Dendritic cell treated with granulocyte-macrophage colony-stimulating factor and Interleukin-4, amounts not matched to agents 40 ng/mL and 50 ng/mL, for 4 days (primary cell): ENCODE measurements at regions not wholly inside any gene's neighbourhood (a gene's known extent, or its start where the extent isn't known, plus 50 kb on each side); places are given as distances from the start of the nearest gene placed in this dataset.
"Not testable (repeated sequence)": the region's sequence is repeated elsewhere in the genome, so short reads cannot be mapped to it uniquely, and the experiment has no call there.

Experiments
- H3K27ac Mint-ChIP-seq: one replicate; pipeline ENCODE4 v1.8.0; 2022; ENCODE audit warnings: mild to moderate bottlenecking, mixed read lengths
- H3K27me3 Mint-ChIP-seq: one replicate; pipeline ENCODE4 v1.8.0; 2022; ENCODE audit warnings: mild to moderate bottlenecking, mixed read lengths
- H3K36me3 Mint-ChIP-seq: one replicate; pipeline ENCODE4 v1.8.0; 2022; ENCODE audit warnings: low read depth, mixed read lengths
- H3K4me1 Mint-ChIP-seq: one replicate; pipeline ENCODE4 v1.8.0; 2022; ENCODE audit warnings: low read depth, mixed read lengths
- H3K4me3 Mint-ChIP-seq: one replicate; pipeline ENCODE4 v1.8.0; 2022; ENCODE audit warnings: mild to moderate bottlenecking, moderate library complexity, mixed read lengths
- H3K9me3 Mint-ChIP-seq: one replicate; pipeline ENCODE4 v1.8.0; 2022; ENCODE audit warnings: mixed read lengths
- intact Hi-C: fragments of 100-400 bp; cut with micrococcal nuclease; formaldehyde crosslinking; loops from one replicate; pipeline ENCODE4 v1.15.0; 2022

GRCh38 chr7:6989968-6990367, 163.9 kb upstream of the CCZ1B start:
- intact Hi-C loops, H3K27ac Mint-ChIP-seq, H3K9me3 Mint-ChIP-seq, H3K4me1 Mint-ChIP-seq, H3K4me3 Mint-ChIP-seq, H3K36me3 Mint-ChIP-seq, H3K27me3 Mint-ChIP-seq: not testable (repeated sequence)

GRCh38 chr7:6990426-6991152, 164.5 kb upstream of the CCZ1B start:
- not testable (repeated sequence) for H3K4me3 Mint-ChIP-seq

GRCh38 chr7:6991169-6991611, 165.1 kb upstream of the CCZ1B start:
- H3K27me3 Mint-ChIP-seq, H3K4me1 Mint-ChIP-seq, intact Hi-C loops, H3K36me3 Mint-ChIP-seq, H3K27ac Mint-ChIP-seq, H3K9me3 Mint-ChIP-seq, H3K4me3 Mint-ChIP-seq: not testable (repeated sequence)

More at GRCh38 chr7:6990426-6991152, 164.5 kb upstream of the CCZ1B start:
- H3K36me3 Mint-ChIP-seq, H3K27ac Mint-ChIP-seq, H3K9me3 Mint-ChIP-seq, H3K27me3 Mint-ChIP-seq, intact Hi-C loops, H3K4me1 Mint-ChIP-seq: not testable (repeated sequence)

- H3K36me3 Mint-ChIP-seq, H3K27ac Mint-ChIP-seq, H3K27me3 Mint-ChIP-seq, H3K4me1 Mint-ChIP-seq, H3K9me3 Mint-ChIP-seq, H3K4me3 Mint-ChIP-seq, intact Hi-C loops: not testable (repeated sequence)
Measured at GRCh38 chr7:6991686-6992085, 165.6 kb upstream of the CCZ1B start.

- intact Hi-C loops, H3K27ac Mint-ChIP-seq, H3K9me3 Mint-ChIP-seq, H3K36me3 Mint-ChIP-seq, H3K4me3 Mint-ChIP-seq, H3K4me1 Mint-ChIP-seq, H3K27me3 Mint-ChIP-seq: not testable (repeated sequence)
Measured at GRCh38 chr7:6992133-6992532, 166.1 kb upstream of the CCZ1B start.

- H3K4me3 Mint-ChIP-seq, H3K27me3 Mint-ChIP-seq, intact Hi-C loops, H3K4me1 Mint-ChIP-seq, H3K36me3 Mint-ChIP-seq, H3K27ac Mint-ChIP-seq: not testable (repeated sequence)
- H3K9me3 Mint-ChIP-seq, result peaks cover 13% of the 10 kb centered on the region
Measured at GRCh38 chr7:6995026-6995425, 169.0 kb upstream of the CCZ1B start.

- peaks cover 16% of the 10 kb centered on the region for H3K9me3 Mint-ChIP-seq
- intact Hi-C loops, H3K4me3 Mint-ChIP-seq, H3K27ac Mint-ChIP-seq, H3K4me1 Mint-ChIP-seq, H3K27me3 Mint-ChIP-seq, H3K36me3 Mint-ChIP-seq: not testable (repeated sequence)
Measured at GRCh38 chr7:6995493-6996289, 169.6 kb upstream of the CCZ1B start.

- H3K4me3 Mint-ChIP-seq, intact Hi-C loops, H3K4me1 Mint-ChIP-seq, H3K27ac Mint-ChIP-seq, H3K27me3 Mint-ChIP-seq, H3K36me3 Mint-ChIP-seq: not testable (repeated sequence)
- H3K9me3 Mint-ChIP-seq, result peaks cover 16% of the 10 kb centered on the region
Measured at GRCh38 chr7:6999067-6999666, 173.1 kb upstream of the CCZ1B start.

GRCh38 chr7:7002418-7003062, 176.5 kb upstream of the CCZ1B start:
- intact Hi-C loops, result no loop called here
- H3K36me3 Mint-ChIP-seq, result no peaks in the 10 kb centered on the region
- H3K9me3 Mint-ChIP-seq, result peaks cover 16% of the 10 kb centered on the region
- no peaks in the 10 kb centered on the region for H3K4me1 Mint-ChIP-seq
- no peak overlapping the region for H3K27ac Mint-ChIP-seq
- H3K27me3 Mint-ChIP-seq, result peaks cover 6% of the 10 kb centered on the region
- H3K4me3 Mint-ChIP-seq, result no peak overlapping the region

- intact Hi-C loops, result no loop called here
- H3K36me3 Mint-ChIP-seq, result no peaks in the 10 kb centered on the region
- peaks cover 6% of the 10 kb centered on the region for H3K27me3 Mint-ChIP-seq
- H3K9me3 Mint-ChIP-seq, result peaks cover 19% of the 10 kb centered on the region
- H3K27ac Mint-ChIP-seq, result no peak overlapping the region
- no peaks in the 10 kb centered on the region for H3K4me1 Mint-ChIP-seq
- no peak overlapping the region for H3K4me3 Mint-ChIP-seq
Measured at GRCh38 chr7:7005303-7005702, 177.0 kb upstream of the C1GALT1 start.

GRCh38 chr7:7005949-7006348, 176.4 kb upstream of the C1GALT1 start:
- H3K27me3 Mint-ChIP-seq, H3K36me3 Mint-ChIP-seq, H3K4me1 Mint-ChIP-seq, intact Hi-C loops, H3K27ac Mint-ChIP-seq, H3K4me3 Mint-ChIP-seq: not testable (repeated sequence)
- peaks cover 25% of the 10 kb centered on the region for H3K9me3 Mint-ChIP-seq

GRCh38 chr7:7011241-7011640, 171.1 kb upstream of the C1GALT1 start:
- H3K9me3 Mint-ChIP-seq, result peaks cover 41% of the 10 kb centered on the region
- intact Hi-C loops, H3K4me3 Mint-ChIP-seq, H3K36me3 Mint-ChIP-seq, H3K27ac Mint-ChIP-seq, H3K4me1 Mint-ChIP-seq, H3K27me3 Mint-ChIP-seq: not testable (repeated sequence)

- H3K4me1 Mint-ChIP-seq, H3K27ac Mint-ChIP-seq, H3K27me3 Mint-ChIP-seq, H3K4me3 Mint-ChIP-seq, H3K36me3 Mint-ChIP-seq, intact Hi-C loops: not testable (repeated sequence)
- H3K9me3 Mint-ChIP-seq, result peaks cover 41% of the 10 kb centered on the region
Measured at GRCh38 chr7:7011751-7012150, 170.6 kb upstream of the C1GALT1 start.
